H9 (cell line): ENCODE measurements at regions not wholly inside any gene's neighbourhood (a gene's known extent, or its start where the extent isn't known, plus 50 kb on each side); places are given as distances from the start of the nearest gene placed in this dataset.

Experiments used
- DNase-seq: peaks from one replicate; pipeline ENCODE4 v3.0.0-alpha.2; 2017
- H2AFZ ChIP-seq: one replicate; pipeline ENCODE4 v1.6.1; 2013; ENCODE audit warnings: mild to moderate bottlenecking, low read length, control low read depth, moderate library complexity
- H2AK5ac ChIP-seq: 2 replicates; pipeline ENCODE4 v1.6.1; 2013; ENCODE audit warnings: low read length, control low read depth, mixed read lengths; ENCODE audit not compliant: insufficient read length
- H2BK120ac ChIP-seq: one replicate; pipeline ENCODE4 v1.6.1; 2013; ENCODE audit warnings: low read depth, mild to moderate bottlenecking, low read length, control low read depth, inconsistent platforms; ENCODE audit not compliant: poor library complexity, severe bottlenecking
- H2BK12ac ChIP-seq: 2 replicates; pipeline ENCODE4 v1.6.1; 2013; ENCODE audit warnings: low read length, control low read depth, mixed read lengths, low read depth; ENCODE audit not compliant: insufficient read length
- H2BK15ac ChIP-seq: 2 replicates; pipeline ENCODE4 v1.6.1; 2013; ENCODE audit warnings: low read depth, low read length, control low read depth
- H2BK20ac ChIP-seq: one replicate; pipeline ENCODE4 v1.6.1; 2013; ENCODE audit warnings: low read depth, mild to moderate bottlenecking, low read length, control low read depth, inconsistent platforms; ENCODE audit not compliant: poor library complexity, severe bottlenecking
- H2BK5ac ChIP-seq: 2 replicates; pipeline ENCODE4 v1.6.1; 2013; ENCODE audit warnings: low read length, control low read depth, mixed read lengths; ENCODE audit not compliant: insufficient read length
- H3K14ac ChIP-seq: 2 replicates; pipeline ENCODE4 v1.6.1; 2013; ENCODE audit warnings: low read length, control low read depth; ENCODE audit not compliant: insufficient read depth
- H3K18ac ChIP-seq: 2 replicates; pipeline ENCODE4 v1.6.1; 2013; ENCODE audit warnings: low read depth, mild to moderate bottlenecking, mixed read lengths, low read length, control low read depth; ENCODE audit not compliant: insufficient read length
- H3K23ac ChIP-seq: 2 replicates; pipeline ENCODE4 v1.6.1; 2013; ENCODE audit warnings: low read length, control low read depth, mixed read lengths, low read depth; ENCODE audit not compliant: insufficient read length
- H3K23me2 ChIP-seq: 2 replicates; pipeline ENCODE4 v1.6.1; 2013; ENCODE audit warnings: low read depth, mild to moderate bottlenecking, mixed read lengths, low read length, control low read depth; ENCODE audit not compliant: insufficient read length, poor library complexity, severe bottlenecking
- H3K27ac ChIP-seq: 2 replicates; pipeline ENCODE4 v1.5.1; 2013; ENCODE audit warnings: low read length, control low read depth, mixed read lengths, low read depth; ENCODE audit not compliant: insufficient read length
- H3K27me3 ChIP-seq: 2 replicates; pipeline ENCODE4 v1.6.1; 2013; ENCODE audit warnings: low read length, control low read depth, inconsistent platforms; ENCODE audit not compliant: insufficient read depth
- H3K4ac ChIP-seq: 2 replicates; pipeline ENCODE4 v1.6.1; 2013; ENCODE audit warnings: low read depth, mild to moderate bottlenecking, control low read depth, inconsistent platforms, low read length, moderate library complexity
- H3K4me1 ChIP-seq: 2 replicates; pipeline ENCODE4 v1.6.1; 2013; ENCODE audit warnings: low read length, control low read depth, inconsistent platforms; ENCODE audit not compliant: insufficient read depth
- H3K4me2 ChIP-seq: 2 replicates; pipeline ENCODE4 v1.6.1; 2013; ENCODE audit warnings: low read length, control low read depth, mixed read lengths; ENCODE audit not compliant: insufficient read length, insufficient read depth
- H3K56ac ChIP-seq: 2 replicates; pipeline ENCODE4 v1.6.1; 2013; ENCODE audit warnings: low read depth, mild to moderate bottlenecking, mixed read lengths, low read length, control low read depth; ENCODE audit not compliant: insufficient read length
- H3K79me1 ChIP-seq: 2 replicates; pipeline ENCODE4 v1.6.1; 2013; ENCODE audit warnings: low read depth, mild to moderate bottlenecking, moderate library complexity, low read length, control low read depth, inconsistent platforms; ENCODE audit not compliant: insufficient read depth, poor library complexity, severe bottlenecking
- H3K79me2 ChIP-seq: 2 replicates; pipeline ENCODE4 v1.6.1; 2013; ENCODE audit warnings: low read length, control low read depth, inconsistent platforms; ENCODE audit not compliant: insufficient read depth
- H3K9ac ChIP-seq: 2 replicates; pipeline ENCODE4 v1.6.1; 2013; ENCODE audit warnings: low read length, control low read depth, mixed read lengths; ENCODE audit not compliant: insufficient read length; ENCODE audit errors: extremely low read depth
- H3K9me3 ChIP-seq: one replicate; pipeline ENCODE4 v1.6.1; 2013; ENCODE audit warnings: low read depth, low read length, inconsistent platforms; ENCODE audit not compliant: control insufficient read depth
- H3T11ph ChIP-seq: one replicate; pipeline ENCODE4 v1.6.1; 2013; ENCODE audit warnings: mild to moderate bottlenecking, low read length, control low read depth, inconsistent platforms
- H4K20me1 ChIP-seq: one replicate; pipeline ENCODE4 v1.6.1; 2013; ENCODE audit not compliant: control insufficient read depth, insufficient read length, insufficient read depth
- H4K5ac ChIP-seq: 2 replicates; pipeline ENCODE4 v1.6.1; 2013; ENCODE audit warnings: low read depth, mild to moderate bottlenecking, mixed read lengths, low read length, control low read depth; ENCODE audit not compliant: insufficient read length
- H4K8ac ChIP-seq: replicated peaks from 2 replicates; pipeline ENCODE4 v1.6.1; 2013; ENCODE audit warnings: low read length, control low read depth, mixed read lengths, low read depth; ENCODE audit not compliant: insufficient read length
- H4K91ac ChIP-seq: 2 replicates; pipeline ENCODE4 v1.6.1; 2013; ENCODE audit warnings: low read depth, mild to moderate bottlenecking, moderate library complexity, mixed read lengths, low read length, control low read depth; ENCODE audit not compliant: insufficient read length
- H3K27ac Mint-ChIP-seq, 3 experiments: 2 replicates in 2 of 3; 3 replicates in 1 of 3; pipeline ENCODE4 v1.8.0; 2020 to 2021; ENCODE audit warnings: mixed read lengths in 3 of 3, mild to moderate bottlenecking in 1 of 3, moderate library complexity in 1 of 3
- H3K27me3 Mint-ChIP-seq: 2 replicates; pipeline ENCODE4 v1.8.0; 2021; ENCODE audit warnings: low read depth, mild to moderate bottlenecking, moderate library complexity, mixed read lengths
- H3K36me3 Mint-ChIP-seq, 3 experiments: 2 replicates in 2 of 3; 3 replicates in 1 of 3; pipeline ENCODE4 v1.8.0; 2020 to 2021; ENCODE audit warnings: low read depth in 3 of 3, mixed read lengths in 3 of 3; ENCODE audit not compliant: insufficient read depth in 1 of 3
- H3K4me1 Mint-ChIP-seq, 2 experiments: 2 replicates each; pipeline ENCODE4 v1.8.0; 2020; ENCODE audit warnings: mixed read lengths in 2 of 2
- H3K4me3 Mint-ChIP-seq, 2 experiments: 2 replicates in 1 of 2; 3 replicates in 1 of 2; pipeline ENCODE4 v1.8.0; 2020 to 2021; ENCODE audit warnings: mild to moderate bottlenecking in 2 of 2, mixed read lengths in 2 of 2, moderate library complexity in 1 of 2
- H3K9me3 Mint-ChIP-seq, 2 experiments: 2 replicates in 1 of 2; 3 replicates in 1 of 2; pipeline ENCODE4 v1.8.0; 2020; ENCODE audit warnings: mild to moderate bottlenecking in 2 of 2, mixed read lengths in 2 of 2, moderate library complexity in 1 of 2
- TF ChIP-seq, protein P1 (sequence below): fragments of 200-600 bp; sonication (generic); conservative IDR thresholded peaks from 3 replicates; pipeline ENCODE4 v1.8.0; 2021; ENCODE audit warnings: antibody characterized with exemption, mild to moderate bottlenecking

DNA sequence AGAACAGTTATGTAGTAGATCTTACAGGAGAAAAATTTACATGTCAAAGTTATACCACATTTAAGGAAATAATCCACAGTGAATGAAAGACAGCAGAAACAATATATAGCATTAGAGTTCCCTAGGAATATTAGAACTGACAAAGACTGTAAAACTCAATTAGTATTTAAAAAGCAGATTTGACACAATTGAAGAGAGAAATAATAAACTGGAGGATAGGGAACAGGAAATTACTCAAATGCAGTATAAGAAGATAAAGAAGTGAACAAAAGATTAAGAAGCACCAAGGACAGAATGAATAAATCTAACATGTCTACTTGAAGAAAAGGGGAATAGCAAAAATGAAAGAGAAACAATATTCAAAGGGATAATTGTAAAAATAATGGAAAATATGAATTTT, 132.6 kb upstream of the CHRNA7 start:
- no peak overlapping the region for H4K8ac ChIP-seq
- no peak overlapping the region for H2AFZ ChIP-seq
- no peak overlapping the region for H3K27ac ChIP-seq
- H3K36me3 Mint-ChIP-seq, result peaks cover 0 to 3% (median 0%) of the 10 kb centered on the region in 3 experiments; a peak in 2 of 7 replicates
- H3K79me1 ChIP-seq, result no peaks in the 10 kb centered on the region
- TF ChIP-seq, protein P1, sequence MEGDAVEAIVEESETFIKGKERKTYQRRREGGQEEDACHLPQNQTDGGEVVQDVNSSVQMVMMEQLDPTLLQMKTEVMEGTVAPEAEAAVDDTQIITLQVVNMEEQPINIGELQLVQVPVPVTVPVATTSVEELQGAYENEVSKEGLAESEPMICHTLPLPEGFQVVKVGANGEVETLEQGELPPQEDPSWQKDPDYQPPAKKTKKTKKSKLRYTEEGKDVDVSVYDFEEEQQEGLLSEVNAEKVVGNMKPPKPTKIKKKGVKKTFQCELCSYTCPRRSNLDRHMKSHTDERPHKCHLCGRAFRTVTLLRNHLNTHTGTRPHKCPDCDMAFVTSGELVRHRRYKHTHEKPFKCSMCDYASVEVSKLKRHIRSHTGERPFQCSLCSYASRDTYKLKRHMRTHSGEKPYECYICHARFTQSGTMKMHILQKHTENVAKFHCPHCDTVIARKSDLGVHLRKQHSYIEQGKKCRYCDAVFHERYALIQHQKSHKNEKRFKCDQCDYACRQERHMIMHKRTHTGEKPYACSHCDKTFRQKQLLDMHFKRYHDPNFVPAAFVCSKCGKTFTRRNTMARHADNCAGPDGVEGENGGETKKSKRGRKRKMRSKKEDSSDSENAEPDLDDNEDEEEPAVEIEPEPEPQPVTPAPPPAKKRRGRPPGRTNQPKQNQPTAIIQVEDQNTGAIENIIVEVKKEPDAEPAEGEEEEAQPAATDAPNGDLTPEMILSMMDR, result no peak
- no peak overlapping the region for H2BK120ac ChIP-seq
- no peak overlapping the region for H3K9ac ChIP-seq
- no peaks in the 10 kb centered on the region for H3K9me3 ChIP-seq
- no peak overlapping the region for H4K91ac ChIP-seq
- no peak overlapping the region for H2BK20ac ChIP-seq
- no peak overlapping the region for H3K56ac ChIP-seq
- no peak overlapping the region for H3K4ac ChIP-seq
- no peaks in the 10 kb centered on the region for H4K20me1 ChIP-seq
- no peak overlapping the region for H2BK5ac ChIP-seq
- no peaks in the 10 kb centered on the region for H3K27me3 ChIP-seq
- H3K9me3 Mint-ChIP-seq, result peaks cover 16% of the 10 kb centered on the region in 2 experiments; a peak in 4 of 5 replicates
- no peaks in the 10 kb centered on the region for H3K4me1 ChIP-seq
- no peaks in the 10 kb centered on the region for H3K23me2 ChIP-seq
- DNase-seq, result no peak
- no peaks in the 10 kb centered on the region for H3K79me2 ChIP-seq
- H3K4me3 Mint-ChIP-seq, result no peak overlapping the region
- no peak overlapping the region for H2BK15ac ChIP-seq
- no peak overlapping the region for H2BK12ac ChIP-seq
- H3K27ac Mint-ChIP-seq, result no peak overlapping the region
- H3K27me3 Mint-ChIP-seq, result no peaks in the 10 kb centered on the region
- H3K23ac ChIP-seq, result no peak overlapping the region
- no peak overlapping the region for H3K18ac ChIP-seq
- H3K4me2 ChIP-seq, result no peak overlapping the region
- no peak overlapping the region for H2AK5ac ChIP-seq
- no peak overlapping the region for H3K14ac ChIP-seq
- H3T11ph ChIP-seq, result no peak overlapping the region
- H3K4me1 Mint-ChIP-seq, result no peaks in the 10 kb centered on the region
- no peak overlapping the region for H4K5ac ChIP-seq
